ENCODE measurements at regions not wholly inside any gene's neighbourhood (a gene's known extent, or its start where the extent isn't known, plus 50 kb on each side); places are given as distances from the start of the nearest gene placed in this dataset.

DNA sequence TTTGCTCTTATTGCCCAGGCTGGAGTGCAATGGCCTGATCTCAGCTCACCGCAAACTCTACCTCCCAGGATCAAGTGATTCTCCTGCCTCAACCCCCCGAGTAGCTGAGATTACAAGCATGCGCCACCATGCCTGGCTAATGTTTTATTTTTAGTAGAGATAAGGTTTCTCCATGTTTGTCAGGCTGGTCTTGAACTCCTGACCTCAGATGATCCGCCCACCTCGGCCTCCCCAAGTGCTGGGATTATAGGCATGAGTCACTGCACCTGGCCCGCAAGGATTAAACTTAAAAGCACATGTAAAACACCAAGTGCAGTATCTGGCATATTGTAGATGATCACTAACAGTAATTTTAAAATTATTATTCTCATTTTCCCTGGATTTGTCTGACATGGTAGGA is 72.9 kb downstream of the C1QL2 start:
- 0 out of 2 replicates have a peak, but pooled peaks cover 3% of the 10 kb centered on the region for H3K9me2 ChIP-seq (ENCODE audit: insufficient read depth)
- no peak for DNase-seq (ENCODE audit: low spot score)
- no peak overlapping the region for H3K4me3 ChIP-seq
- no peaks in the 10 kb centered on the region for H4K20me1 ChIP-seq (replicated peaks; ENCODE audit: insufficient read depth)
- peaks cover 3% of the 10 kb centered on the region for H3K4me1 Mint-ChIP-seq
- H3K36me3 Mint-ChIP-seq (ENCODE audit: low read depth) = no peaks in the 10 kb centered on the region; the same call in 2 of the 3 replicates
- H3K9me3 Mint-ChIP-seq = no peaks in the 10 kb centered on the region
- no peak overlapping the region for H3K4me2 ChIP-seq
- peaks cover 3% of the 10 kb centered on the region for H3K27me3 Mint-ChIP-seq (ENCODE audit: insufficient read depth, low read depth, poor library complexity)
- H3F3A ChIP-seq (replicated peaks; ENCODE audit: low read depth) = no peaks in the 10 kb centered on the region
- TF ChIP-seq EZH2 (IDR thresholded peaks at IDR 0.05; ENCODE audit: low read depth, unreplicated experiment) (no peak), ZNF114 (CRISPR knock-in tag; IDR thresholded peaks at IDR 0.05) (no peak), CREB1 (CRISPR knock-in tag; IDR thresholded peaks at IDR 0.05; ENCODE audit: low read depth) (no peak)
- TF ChIP-seq, protein P1, sequence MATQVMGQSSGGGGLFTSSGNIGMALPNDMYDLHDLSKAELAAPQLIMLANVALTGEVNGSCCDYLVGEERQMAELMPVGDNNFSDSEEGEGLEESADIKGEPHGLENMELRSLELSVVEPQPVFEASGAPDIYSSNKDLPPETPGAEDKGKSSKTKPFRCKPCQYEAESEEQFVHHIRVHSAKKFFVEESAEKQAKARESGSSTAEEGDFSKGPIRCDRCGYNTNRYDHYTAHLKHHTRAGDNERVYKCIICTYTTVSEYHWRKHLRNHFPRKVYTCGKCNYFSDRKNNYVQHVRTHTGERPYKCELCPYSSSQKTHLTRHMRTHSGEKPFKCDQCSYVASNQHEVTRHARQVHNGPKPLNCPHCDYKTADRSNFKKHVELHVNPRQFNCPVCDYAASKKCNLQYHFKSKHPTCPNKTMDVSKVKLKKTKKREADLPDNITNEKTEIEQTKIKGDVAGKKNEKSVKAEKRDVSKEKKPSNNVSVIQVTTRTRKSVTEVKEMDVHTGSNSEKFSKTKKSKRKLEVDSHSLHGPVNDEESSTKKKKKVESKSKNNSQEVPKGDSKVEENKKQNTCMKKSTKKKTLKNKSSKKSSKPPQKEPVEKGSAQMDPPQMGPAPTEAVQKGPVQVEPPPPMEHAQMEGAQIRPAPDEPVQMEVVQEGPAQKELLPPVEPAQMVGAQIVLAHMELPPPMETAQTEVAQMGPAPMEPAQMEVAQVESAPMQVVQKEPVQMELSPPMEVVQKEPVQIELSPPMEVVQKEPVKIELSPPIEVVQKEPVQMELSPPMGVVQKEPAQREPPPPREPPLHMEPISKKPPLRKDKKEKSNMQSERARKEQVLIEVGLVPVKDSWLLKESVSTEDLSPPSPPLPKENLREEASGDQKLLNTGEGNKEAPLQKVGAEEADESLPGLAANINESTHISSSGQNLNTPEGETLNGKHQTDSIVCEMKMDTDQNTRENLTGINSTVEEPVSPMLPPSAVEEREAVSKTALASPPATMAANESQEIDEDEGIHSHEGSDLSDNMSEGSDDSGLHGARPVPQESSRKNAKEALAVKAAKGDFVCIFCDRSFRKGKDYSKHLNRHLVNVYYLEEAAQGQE (IDR thresholded peaks at IDR 0.05; ENCODE audit: unreplicated experiment) = no peak
- H3K36me3 ChIP-seq (ENCODE audit: insufficient read depth) = no peaks in the 10 kb centered on the region
- H3K4me3 Mint-ChIP-seq = no peak overlapping the region
- no peak for ATAC-seq
- no peak overlapping the region for H3K27ac ChIP-seq (ENCODE audit: low read depth)
- H2AFZ ChIP-seq = no peak overlapping the region
- H3K27me3 ChIP-seq (ENCODE audit: insufficient read depth) = no peaks in the 10 kb centered on the region
- no peaks in the 10 kb centered on the region for H3K4me1 ChIP-seq (ENCODE audit: insufficient read depth)
- H3K79me2 ChIP-seq (replicated peaks; ENCODE audit: insufficient read depth) = no peaks in the 10 kb centered on the region
- H3K27ac Mint-ChIP-seq = no peak overlapping the region

DNA sequence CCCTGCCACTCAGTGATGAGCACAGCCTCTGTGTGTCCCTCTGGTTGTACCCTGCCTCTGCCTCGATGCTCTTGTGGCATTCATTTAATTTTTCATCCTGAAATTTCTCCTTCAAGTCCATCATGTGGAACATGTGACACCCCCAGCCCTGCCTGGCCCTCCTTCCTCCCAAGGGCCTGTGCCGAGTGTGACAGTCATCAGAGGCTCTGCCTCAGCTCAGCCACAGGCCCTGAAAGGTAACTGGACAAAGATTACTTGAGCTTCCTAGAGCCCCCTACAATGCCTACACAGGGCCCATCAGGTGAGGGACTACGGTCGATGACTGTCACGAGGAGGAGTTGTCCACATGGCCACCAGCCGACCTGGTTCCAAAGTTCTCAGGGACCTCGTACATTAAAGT is 75.1 kb downstream of the C1QL2 start:
- no peak for TF ChIP-seq JUNB (IDR thresholded peaks at IDR 0.05; ENCODE audit: unreplicated experiment)
- TF ChIP-seq CREB1 (CRISPR knock-in tag; IDR thresholded peaks at IDR 0.05; ENCODE audit: low read depth) = no peak
- TF ChIP-seq, protein P1 (IDR thresholded peaks at IDR 0.05; ENCODE audit: unreplicated experiment) = no peak
- TF ChIP-seq, protein P2, sequence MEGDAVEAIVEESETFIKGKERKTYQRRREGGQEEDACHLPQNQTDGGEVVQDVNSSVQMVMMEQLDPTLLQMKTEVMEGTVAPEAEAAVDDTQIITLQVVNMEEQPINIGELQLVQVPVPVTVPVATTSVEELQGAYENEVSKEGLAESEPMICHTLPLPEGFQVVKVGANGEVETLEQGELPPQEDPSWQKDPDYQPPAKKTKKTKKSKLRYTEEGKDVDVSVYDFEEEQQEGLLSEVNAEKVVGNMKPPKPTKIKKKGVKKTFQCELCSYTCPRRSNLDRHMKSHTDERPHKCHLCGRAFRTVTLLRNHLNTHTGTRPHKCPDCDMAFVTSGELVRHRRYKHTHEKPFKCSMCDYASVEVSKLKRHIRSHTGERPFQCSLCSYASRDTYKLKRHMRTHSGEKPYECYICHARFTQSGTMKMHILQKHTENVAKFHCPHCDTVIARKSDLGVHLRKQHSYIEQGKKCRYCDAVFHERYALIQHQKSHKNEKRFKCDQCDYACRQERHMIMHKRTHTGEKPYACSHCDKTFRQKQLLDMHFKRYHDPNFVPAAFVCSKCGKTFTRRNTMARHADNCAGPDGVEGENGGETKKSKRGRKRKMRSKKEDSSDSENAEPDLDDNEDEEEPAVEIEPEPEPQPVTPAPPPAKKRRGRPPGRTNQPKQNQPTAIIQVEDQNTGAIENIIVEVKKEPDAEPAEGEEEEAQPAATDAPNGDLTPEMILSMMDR (conservative IDR thresholded peaks at IDR 0.05; ENCODE audit: low read depth in 2 of 2) = no peak
- TF ChIP-seq ZNF114 (CRISPR knock-in tag; IDR thresholded peaks at IDR 0.05) = no peak
- no peaks in the 10 kb centered on the region for H3F3A ChIP-seq (replicated peaks; ENCODE audit: low read depth)
- no peaks in the 10 kb centered on the region for H3K4me1 ChIP-seq (ENCODE audit: insufficient read depth)
- no peaks in the 10 kb centered on the region for H3K36me3 ChIP-seq (ENCODE audit: insufficient read depth)
- H3K27me3 ChIP-seq (ENCODE audit: insufficient read depth) = no peaks in the 10 kb centered on the region
- Mint-ChIP-seq H3K36me3 (ENCODE audit: low read depth) (no peaks in the 10 kb centered on the region; the same call in 2 of the 3 replicates), H3K9me3 (no peaks in the 10 kb centered on the region), H3K4me1 (peaks cover 3% of the 10 kb centered on the region), H3K4me3 (no peak overlapping the region), H3K27me3 (ENCODE audit: insufficient read depth, low read depth, poor library complexity) (peaks cover 3% of the 10 kb centered on the region), H3K27ac (no peak overlapping the region)
- H3K4me2 ChIP-seq = no peak overlapping the region
- no peak overlapping the region for H3K4me3 ChIP-seq
- no peaks in the 10 kb centered on the region for H4K20me1 ChIP-seq (replicated peaks; ENCODE audit: insufficient read depth)
- no peak for DNase-seq (ENCODE audit: low spot score)
- H3K27ac ChIP-seq (ENCODE audit: low read depth) = no peak overlapping the region
- H3K9me2 ChIP-seq (ENCODE audit: insufficient read depth) = 0 out of 2 replicates have a peak, but pooled peaks cover 3% of the 10 kb centered on the region
- no peaks in the 10 kb centered on the region for H3K79me2 ChIP-seq (replicated peaks; ENCODE audit: insufficient read depth)
- H2AFZ ChIP-seq = no peak overlapping the region
- ATAC-seq = no peak

Data from GM23338 (cell line).